GM19035 (cell line): ENCODE measurements at regions not wholly inside any gene's neighbourhood (a gene's known extent, or its start where the extent isn't known, plus 50 kb on each side); places are given as distances from the start of the nearest gene placed in this dataset.

Source experiments
- ATAC-seq: cut with Tn5 transposase; IDR thresholded peaks from one replicate; pipeline ENCODE4 v1.9.1; 2021; ENCODE audit not compliant: unreplicated experiment

DNA sequence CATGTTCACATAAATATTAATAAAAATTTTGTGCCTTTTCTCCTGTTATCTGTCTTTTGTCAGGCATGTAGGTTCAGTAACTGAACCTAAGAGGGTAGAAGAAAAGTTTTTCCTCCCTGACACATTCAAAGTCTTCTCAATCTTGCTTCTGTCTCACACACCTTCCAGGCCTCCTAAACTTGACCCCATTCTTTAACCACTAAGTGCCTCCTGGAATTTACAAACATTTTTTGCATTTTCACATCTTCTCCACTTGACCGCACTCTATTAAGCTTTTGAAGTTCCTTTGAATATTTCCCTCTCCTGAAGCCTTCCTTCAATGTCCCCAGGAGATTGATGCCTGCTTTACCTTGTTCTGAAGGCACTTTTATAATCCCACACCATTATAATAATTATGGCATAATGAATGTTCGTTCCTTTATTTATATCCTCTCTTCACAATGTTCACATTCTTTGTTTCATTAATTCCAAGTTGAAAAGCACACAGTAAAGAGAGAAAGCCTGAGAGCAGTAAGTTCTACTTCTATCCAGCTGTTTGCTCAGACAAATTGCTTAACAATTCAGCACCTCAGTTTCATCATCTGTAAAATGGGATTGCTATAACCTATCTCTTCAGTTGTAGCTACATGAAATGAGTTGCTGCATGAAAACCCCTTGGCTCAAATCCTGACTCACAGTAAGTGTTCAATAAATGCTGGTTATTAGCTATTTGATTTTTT, 184.8 kb upstream of the KLHL29 start:
- no peak for ATAC-seq

DNA sequence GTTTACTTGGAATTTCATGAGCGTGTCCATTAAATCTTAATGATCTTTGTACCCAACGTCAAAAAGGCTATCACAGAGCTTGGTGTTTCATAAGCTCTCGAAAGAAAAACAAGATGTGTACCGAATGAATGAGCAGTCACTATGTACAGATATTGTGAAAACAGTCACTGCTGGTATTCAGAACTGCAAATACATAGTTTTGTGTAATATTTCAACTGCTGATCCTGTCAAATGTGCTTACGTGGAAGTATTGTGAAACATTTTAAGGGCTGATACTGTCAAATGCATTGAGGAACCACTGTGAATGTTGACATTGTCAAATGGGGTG, 184.2 kb upstream of the KLHL29 start:
- ATAC-seq: no peak

- ATAC-seq: no peak
Observed at GRCh38 chr2:23203383-23203782, 181.6 kb upstream of the KLHL29 start.

DNA sequence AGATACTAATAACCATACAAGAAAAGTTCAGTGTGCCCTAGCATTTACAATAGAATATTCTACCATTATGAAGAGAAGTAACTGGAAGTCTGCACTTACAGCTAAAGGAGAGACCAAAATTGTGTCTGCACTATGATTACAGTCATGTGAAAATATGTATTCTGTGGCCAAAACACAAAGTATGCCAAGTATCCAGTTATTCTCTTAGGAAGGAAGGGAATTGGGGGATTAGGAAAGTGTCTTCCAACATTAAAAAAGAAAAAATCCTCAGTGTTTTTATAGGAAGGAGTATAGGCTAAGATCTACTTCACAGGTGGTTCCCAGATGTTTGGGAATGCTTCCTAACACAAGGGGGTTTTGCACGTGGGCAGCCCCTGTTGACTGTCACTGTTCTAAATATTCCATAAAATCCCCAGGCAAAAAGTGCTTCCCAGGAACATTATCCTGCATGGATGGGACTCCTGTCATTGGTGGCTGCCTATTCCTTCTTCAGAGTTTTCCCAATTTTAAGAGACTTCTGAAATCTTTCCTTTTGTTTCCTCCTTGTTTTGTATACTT, 180.2 kb upstream of the KLHL29 start:
- no peak for ATAC-seq

GRCh38 chr2:23206650-23207049, 178.3 kb upstream of the KLHL29 start:
- no peak for ATAC-seq

GRCh38 chr2:23207871-23208270, 177.1 kb upstream of the KLHL29 start:
- ATAC-seq: no peak

- ATAC-seq: no peak
Observed at GRCh38 chr2:23208339-23208738, 176.6 kb upstream of the KLHL29 start.

- no peak for ATAC-seq
Observed at GRCh38 chr2:23209059-23209458, 175.9 kb upstream of the KLHL29 start.

- ATAC-seq: no peak
Observed at GRCh38 chr2:23211987-23212583, 172.9 kb upstream of the KLHL29 start.

- ATAC-seq: no peak
Observed at GRCh38 chr2:23213196-23213595, 171.8 kb upstream of the KLHL29 start.

DNA sequence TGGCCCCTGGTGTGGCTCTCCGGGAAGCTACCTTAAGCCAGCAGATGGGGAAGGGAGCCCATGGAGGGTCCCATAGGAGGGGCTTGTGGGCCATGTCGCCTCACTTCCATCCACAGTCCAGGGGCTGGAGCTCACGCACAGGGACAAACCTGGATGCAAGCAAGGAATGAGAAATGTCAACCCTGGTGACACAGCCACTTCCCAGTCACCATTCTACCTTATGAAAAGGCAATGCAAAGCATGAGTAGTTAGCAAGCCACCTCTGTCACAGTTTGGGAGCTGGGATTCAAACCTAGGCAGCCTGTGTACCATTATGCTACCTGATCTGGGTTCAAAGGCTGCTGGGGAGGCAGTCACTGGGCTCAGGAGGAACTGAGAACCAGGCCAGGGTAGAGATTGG, 170.0 kb upstream of the KLHL29 start:
- ATAC-seq: no peak

DNA sequence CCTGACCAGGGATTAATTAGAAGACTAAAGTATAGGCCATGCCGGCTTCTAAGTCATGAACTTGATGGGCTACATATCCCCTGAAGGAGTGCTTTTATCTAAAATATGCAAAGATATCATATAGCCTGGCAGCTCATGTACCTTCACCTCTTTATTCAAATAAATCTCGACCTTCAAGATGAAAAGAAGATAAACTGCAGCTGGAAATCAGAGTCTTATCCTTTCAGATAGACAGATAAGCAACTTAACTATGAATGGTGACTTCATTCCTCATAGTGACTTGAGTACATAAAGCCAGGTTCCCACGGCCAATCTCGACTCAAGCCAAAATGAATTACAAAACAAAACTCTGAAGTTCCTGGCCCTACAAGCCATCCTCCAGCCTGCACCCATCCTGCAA, 165.3 kb upstream of the KLHL29 start:
- no peak for ATAC-seq

DNA sequence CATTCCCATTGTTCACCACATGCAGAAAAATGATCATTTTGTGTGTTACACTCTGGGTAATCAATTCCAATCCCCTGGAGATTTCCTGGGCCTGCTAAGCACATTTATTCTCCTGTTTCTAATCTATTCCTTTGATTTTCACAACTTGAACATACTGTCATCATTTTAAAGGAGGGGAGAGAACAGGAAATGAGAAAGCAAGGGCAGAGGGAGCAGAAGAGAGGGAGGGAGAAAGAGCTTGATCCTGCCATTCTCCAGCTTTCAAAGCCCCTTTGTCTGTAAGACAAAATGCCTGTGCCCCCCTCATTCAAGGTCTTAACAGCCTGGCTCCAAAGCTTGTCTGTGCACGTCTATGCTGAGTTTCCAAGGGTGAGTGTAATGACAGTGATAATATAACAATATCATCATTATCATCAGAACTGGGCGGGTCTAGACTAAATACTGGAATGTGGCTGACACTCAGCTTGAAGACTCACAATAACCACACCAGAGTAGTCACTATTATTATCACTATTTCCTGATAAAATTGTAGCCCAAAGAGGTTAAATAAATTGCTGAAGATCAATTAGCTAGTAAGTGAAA, 164.4 kb upstream of the KLHL29 start:
- no peak for ATAC-seq

DNA sequence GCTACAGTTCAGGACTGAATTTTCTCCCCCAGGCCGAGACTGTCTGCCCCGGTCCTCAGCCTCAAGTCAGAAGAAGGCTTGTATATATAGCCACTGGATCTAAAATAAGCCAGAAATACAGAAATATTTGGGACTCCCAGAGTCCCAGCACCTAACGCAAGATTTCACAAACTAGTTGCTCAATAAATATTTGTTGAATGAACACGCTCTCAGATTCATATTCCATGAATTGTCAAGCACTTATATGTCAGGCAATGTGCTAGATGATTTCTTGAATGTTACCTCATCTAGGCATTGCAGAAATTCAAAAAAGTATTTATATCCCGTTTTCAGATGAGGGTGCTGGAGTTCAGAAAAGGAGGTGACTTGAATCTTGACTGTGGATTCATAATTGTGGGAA, 163.7 kb upstream of the KLHL29 start:
- ATAC-seq: no peak

DNA sequence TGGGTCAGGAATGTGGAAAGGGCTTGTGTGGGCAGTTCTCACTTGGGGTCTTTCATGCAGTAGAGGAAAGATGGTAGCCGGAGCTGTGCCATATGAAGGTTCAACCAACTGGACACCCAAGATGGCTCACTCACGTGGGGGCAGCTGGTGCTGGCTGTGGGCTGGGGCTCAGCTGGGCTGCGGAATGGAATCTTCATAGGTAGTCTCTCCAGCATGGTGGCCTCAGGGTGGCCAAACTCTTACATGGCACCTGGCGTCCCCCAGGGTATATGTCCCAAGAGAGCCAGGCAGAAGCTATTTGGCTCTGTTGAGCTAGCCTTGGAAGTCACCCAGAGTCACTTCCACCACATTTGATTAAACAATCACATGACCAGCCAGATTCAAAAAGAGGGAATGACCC, 163.1 kb upstream of the KLHL29 start:
- ATAC-seq: no peak

DNA sequence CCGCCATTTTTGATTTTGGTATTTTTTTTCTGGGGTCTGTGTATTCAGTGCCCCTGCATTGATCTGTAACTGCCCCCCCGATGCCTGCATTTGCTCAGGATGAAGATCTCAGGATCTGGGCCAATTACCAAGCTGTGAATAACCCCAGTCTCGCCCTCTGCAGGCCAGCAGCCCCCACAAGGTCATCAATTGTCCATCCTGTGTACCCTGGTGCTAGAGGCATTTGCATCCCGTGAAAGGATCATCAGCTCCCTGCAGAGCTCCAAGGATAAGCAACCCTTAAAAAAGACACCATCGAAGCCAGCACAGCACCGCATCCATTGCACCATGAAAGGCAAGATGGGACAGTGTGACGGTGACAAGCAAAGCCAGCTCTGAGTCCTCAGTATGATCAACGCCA, 154.1 kb upstream of the KLHL29 start:
- no peak for ATAC-seq

DNA sequence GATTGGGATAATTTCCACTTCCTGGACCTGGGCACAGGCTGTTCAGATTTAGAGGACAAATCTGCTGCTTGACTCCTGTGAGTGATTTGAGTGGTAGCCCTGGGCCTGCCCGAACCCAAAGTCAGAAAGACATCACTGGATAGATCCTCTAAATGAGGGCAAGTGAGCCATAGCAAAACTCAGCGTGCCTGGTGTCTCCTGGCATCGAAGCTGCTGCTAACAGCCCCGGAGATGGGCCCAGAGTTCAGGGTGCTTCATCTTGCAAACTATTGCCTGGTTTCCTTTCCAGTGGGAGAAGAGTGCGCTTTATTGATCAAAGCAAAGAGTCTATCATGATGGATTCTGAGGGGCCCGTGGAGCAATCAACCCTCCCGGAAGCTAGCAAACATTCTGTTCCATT, 153.1 kb upstream of the KLHL29 start:
- ATAC-seq: no peak

DNA sequence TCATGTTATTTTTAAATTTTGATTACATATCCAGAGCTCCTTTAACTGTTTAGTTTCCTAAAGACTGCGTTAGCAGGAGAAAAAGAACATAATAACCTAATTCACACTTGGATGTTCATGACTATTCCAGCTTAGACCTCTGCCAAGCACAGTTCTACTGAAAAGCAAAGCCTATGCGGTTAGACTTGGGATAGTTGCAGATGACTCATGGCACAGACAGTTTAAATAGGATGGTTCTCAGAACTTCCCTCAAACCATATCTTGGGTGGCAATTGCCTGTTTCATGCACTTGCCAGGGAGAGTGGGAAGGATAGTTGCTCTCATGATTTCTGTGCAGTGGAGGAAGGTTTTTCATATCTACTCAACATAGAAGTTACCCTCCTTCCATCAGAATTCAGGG, 149.7 kb upstream of the KLHL29 start:
- no peak for ATAC-seq

- no peak for ATAC-seq
Observed at GRCh38 chr2:23235736-23236135, 149.2 kb upstream of the KLHL29 start.

DNA sequence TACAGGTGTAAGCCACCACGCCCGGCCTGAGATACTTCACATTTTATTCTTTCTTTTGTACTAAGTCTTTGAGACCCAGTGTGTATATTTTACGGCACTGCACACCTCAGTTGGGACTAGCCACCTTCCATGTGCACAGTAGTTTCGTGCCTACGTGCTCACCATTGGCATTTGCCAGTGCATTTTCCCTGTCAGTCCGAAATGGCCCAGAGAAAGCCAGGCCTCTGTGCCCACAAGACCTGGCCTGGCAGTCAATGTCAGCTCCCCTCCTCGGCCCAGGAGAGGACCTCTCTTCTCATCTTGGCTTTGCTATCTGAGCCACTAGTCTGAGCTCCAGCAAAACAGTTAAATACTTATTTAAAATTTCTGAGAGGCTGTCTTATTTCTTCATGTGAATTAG, 147.8 kb upstream of the KLHL29 start:
- ATAC-seq: no peak

- no peak for ATAC-seq
Observed at GRCh38 chr2:23238011-23238657, 146.8 kb upstream of the KLHL29 start.

DNA sequence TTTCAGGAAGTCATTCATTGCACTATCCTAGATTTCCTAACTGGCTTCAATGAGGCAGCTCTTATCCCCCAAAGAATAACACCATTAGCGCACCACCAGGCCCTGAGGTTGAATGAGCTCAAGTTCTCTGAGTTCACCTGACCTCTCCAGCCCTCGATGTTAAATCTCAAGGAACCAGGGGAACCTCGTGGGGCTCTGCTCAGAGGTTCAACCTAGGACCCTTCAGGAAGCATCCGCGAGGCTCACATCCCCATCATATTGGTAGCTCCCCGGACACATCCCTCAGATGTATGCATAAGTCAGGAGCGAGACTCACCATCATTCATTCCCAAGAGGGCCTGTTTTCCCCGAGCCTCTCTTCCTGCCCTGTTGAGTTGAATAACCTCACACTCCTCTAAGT, 145.6 kb upstream of the KLHL29 start:
- no peak for ATAC-seq
